SK-N-SH (cell line): ENCODE measurements at regions not wholly inside any gene's neighbourhood (a gene's known extent, or its start where the extent isn't known, plus 50 kb on each side); places are given as distances from the start of the nearest gene placed in this dataset.

Source experiments
- EZH2phosphoT487 ChIP-seq: fragments of 200-600 bp; sonication (generic); IDR thresholded peaks from 2 replicates; pipeline ENCODE4 v1.6.1; 2017; ENCODE audit warnings: low read depth, mixed run types, mild to moderate bottlenecking, antibody characterized with exemption, moderate library complexity, borderline replicate concordance
- FOXM1 ChIP-seq: IDR thresholded peaks from 2 replicates; pipeline ENCODE4 v1.4.0; 2012; ENCODE audit warnings: low read depth, mild to moderate bottlenecking
- GATA2 ChIP-seq: sonication (generic); formaldehyde crosslinking; IDR thresholded peaks from 2 replicates; pipeline ENCODE4 v1.5.0; 2020; ENCODE audit warnings: mild to moderate bottlenecking, missing genetic modification reagents
- RAD21 ChIP-seq: IDR thresholded peaks from 2 replicates; pipeline ENCODE4 v1.6.1; 2012; ENCODE audit warnings: mild to moderate bottlenecking, low read length
- RXRA ChIP-seq: IDR thresholded peaks from 2 replicates; pipeline ENCODE4 v1.4.0; 2012; ENCODE audit warnings: low read depth, mild to moderate bottlenecking, borderline replicate concordance
- SIN3A ChIP-seq: IDR thresholded peaks from 2 replicates; pipeline ENCODE4 v1.6.1; 2012; ENCODE audit warnings: low read depth, mild to moderate bottlenecking, low read length, moderate library complexity, borderline replicate concordance
- TF ChIP-seq, protein P1 (sequence below): fragments of 200-600 bp; sonication (generic); IDR thresholded peaks from 2 replicates; pipeline ENCODE4 v1.6.1; 2017; ENCODE audit warnings: antibody characterized with exemption, mild to moderate bottlenecking, moderate library complexity
- TF ChIP-seq, protein P2 (sequence below): IDR thresholded peaks from 2 replicates; pipeline ENCODE4 v1.4.0; 2012; ENCODE audit warnings: low read depth

DNA sequence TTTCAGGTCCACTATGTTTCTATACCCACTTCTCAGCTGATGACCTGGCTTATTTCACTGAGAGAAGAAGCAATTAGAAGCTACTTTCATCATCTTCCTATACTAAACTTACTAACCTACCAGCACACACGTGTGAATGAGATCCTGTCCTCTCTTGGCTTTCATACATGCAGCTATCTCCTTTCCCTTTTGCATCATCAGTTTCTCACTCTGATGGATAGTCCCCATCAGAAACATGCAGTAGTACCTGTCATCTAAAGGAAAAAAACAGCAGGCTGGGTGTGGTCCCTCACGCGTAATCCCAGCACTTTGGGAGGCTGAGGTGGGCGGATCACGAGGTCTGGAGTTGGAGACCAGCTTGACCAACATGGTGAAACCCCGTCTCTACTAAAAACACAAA, 237.6 kb upstream of the C2CD4B start:
- TF ChIP-seq, protein P1, sequence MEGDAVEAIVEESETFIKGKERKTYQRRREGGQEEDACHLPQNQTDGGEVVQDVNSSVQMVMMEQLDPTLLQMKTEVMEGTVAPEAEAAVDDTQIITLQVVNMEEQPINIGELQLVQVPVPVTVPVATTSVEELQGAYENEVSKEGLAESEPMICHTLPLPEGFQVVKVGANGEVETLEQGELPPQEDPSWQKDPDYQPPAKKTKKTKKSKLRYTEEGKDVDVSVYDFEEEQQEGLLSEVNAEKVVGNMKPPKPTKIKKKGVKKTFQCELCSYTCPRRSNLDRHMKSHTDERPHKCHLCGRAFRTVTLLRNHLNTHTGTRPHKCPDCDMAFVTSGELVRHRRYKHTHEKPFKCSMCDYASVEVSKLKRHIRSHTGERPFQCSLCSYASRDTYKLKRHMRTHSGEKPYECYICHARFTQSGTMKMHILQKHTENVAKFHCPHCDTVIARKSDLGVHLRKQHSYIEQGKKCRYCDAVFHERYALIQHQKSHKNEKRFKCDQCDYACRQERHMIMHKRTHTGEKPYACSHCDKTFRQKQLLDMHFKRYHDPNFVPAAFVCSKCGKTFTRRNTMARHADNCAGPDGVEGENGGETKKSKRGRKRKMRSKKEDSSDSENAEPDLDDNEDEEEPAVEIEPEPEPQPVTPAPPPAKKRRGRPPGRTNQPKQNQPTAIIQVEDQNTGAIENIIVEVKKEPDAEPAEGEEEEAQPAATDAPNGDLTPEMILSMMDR, result no peak
- TF ChIP-seq, protein P2, sequence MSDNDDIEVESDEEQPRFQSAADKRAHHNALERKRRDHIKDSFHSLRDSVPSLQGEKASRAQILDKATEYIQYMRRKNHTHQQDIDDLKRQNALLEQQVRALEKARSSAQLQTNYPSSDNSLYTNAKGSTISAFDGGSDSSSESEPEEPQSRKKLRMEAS, result no peak
- TF ChIP-seq FOXM1, result no peak
- no peak for TF ChIP-seq SIN3A
- TF ChIP-seq EZH2phosphoT487, result no peak
- no peak for TF ChIP-seq GATA2 (CRISPR knock-in tag)
- no peak for TF ChIP-seq RXRA
- TF ChIP-seq RAD21, result no peak
